Natural killer cell (primary cell): ENCODE measurements at regions not wholly inside any gene's neighbourhood (a gene's known extent, or its start where the extent isn't known, plus 50 kb on each side); places are given as distances from the start of the nearest gene placed in this dataset.

Experiments used
- ATAC-seq, 3 donors: fragments of 150-1000 bp in 2 of 3; fragments of 200-7000 bp in 1 of 3; cut with Tn5 transposase; 1 replicate in 1 of 3; 2 replicates in 2 of 3; pipeline ENCODE4 v1.10.0; 2021; ENCODE audit warnings: mild to moderate bottlenecking in 2 of 3, moderate library complexity in 2 of 3
- DNase-seq, 2 donors: peaks; one replicate each; pipeline versions ENCODE4 v3.0.0 to v3.0.0-alpha.2; 2013 to 2021; ENCODE audit warnings: mixed read lengths in 1 of 2
- H3K27ac ChIP-seq: one replicate; pipeline ENCODE4 v1.5.1; 2013; ENCODE audit warnings: mild to moderate bottlenecking, low read length
- H3K27me3 ChIP-seq: one replicate; pipeline ENCODE4 v1.6.1; 2013; ENCODE audit warnings: low read length; ENCODE audit not compliant: control insufficient read depth, insufficient read depth
- H3K36me3 ChIP-seq: one replicate; pipeline ENCODE4 v1.6.1; 2013; ENCODE audit warnings: low read length; ENCODE audit not compliant: control insufficient read depth, insufficient read depth
- H3K4me1 ChIP-seq: one replicate; pipeline ENCODE4 v1.6.1; 2013; ENCODE audit warnings: low read length; ENCODE audit not compliant: control insufficient read depth, insufficient read depth
- H3K4me3 ChIP-seq: one replicate; pipeline ENCODE4 v1.5.1; 2013; ENCODE audit warnings: low read length
- H3K9me3 ChIP-seq: one replicate; pipeline ENCODE4 v1.6.1; 2013; ENCODE audit warnings: low read length; ENCODE audit not compliant: control insufficient read depth, insufficient read depth
- H3K27ac Mint-ChIP-seq, 2 donors: one replicate each; pipeline ENCODE4 v1.8.0; 2022; ENCODE audit warnings: mild to moderate bottlenecking in 2 of 2, mixed read lengths in 2 of 2, moderate library complexity in 1 of 2
- H3K27me3 Mint-ChIP-seq, 2 donors: one replicate each; pipeline ENCODE4 v1.8.0; 2022; ENCODE audit warnings: low read depth in 2 of 2, mixed read lengths in 2 of 2
- H3K36me3 Mint-ChIP-seq: one replicate; pipeline ENCODE4 v1.8.0; 2022; ENCODE audit warnings: mixed read lengths
- H3K4me1 Mint-ChIP-seq, 2 donors: one replicate each; pipeline ENCODE4 v1.8.0; 2022; ENCODE audit warnings: mixed read lengths in 2 of 2
- H3K4me3 Mint-ChIP-seq: one replicate; pipeline ENCODE4 v1.8.0; 2022; ENCODE audit warnings: mild to moderate bottlenecking, moderate library complexity, mixed read lengths
- H3K9me3 Mint-ChIP-seq, 2 donors: one replicate each; pipeline ENCODE4 v1.8.0; 2022; ENCODE audit warnings: mixed read lengths in 2 of 2
- CTCF ChIP-seq: fragments of 200-600 bp; IDR thresholded peaks from one replicate; pipeline ENCODE4 v1.8.0; 2022; ENCODE audit warnings: antibody characterized with exemption
- WGBS: methylation state at CpG from one replicate; pipeline ENCODE4 v1.1.7; 2013; ENCODE audit warnings: missing lambda C conversion rate; ENCODE audit not compliant: insufficient coverage; 5-methylcytosine and 5-hydroxymethylcytosine counted together
- intact Hi-C: fragments of 100-400 bp; cut with micrococcal nuclease; formaldehyde crosslinking; loops from one replicate; pipeline ENCODE4 v1.14.2; 2022

DNA sequence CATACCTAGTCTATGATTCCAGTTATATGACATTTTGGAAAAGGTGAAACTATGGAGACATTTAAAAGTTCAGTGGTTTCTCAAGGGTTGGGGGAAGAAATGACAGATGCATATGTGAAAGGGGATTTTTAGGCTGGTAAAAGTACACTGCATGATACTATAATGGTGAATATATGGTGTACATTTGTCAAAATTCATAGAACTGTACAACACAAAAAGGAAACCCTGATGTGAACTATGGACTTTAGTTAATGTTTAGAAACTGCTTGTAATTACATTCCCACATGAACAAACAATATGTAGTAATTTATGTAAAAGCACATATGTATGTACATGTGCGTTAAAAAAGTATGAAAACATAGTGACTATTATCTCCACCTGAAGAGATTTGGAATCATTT lies 907.3 kb upstream of the CITED2 start:
- Mint-ChIP-seq H3K4me1 (no peaks in the 10 kb centered on the region), H3K36me3 (no peaks in the 10 kb centered on the region), H3K27ac (no peak overlapping the region), H3K4me3 (no peak overlapping the region), H3K9me3 (peaks cover 0 to 3% of the 10 kb centered on the region in 2 donors), H3K27me3 (no peaks in the 10 kb centered on the region)
- intact Hi-C loops = no loop called here
- no peaks in the 10 kb centered on the region for H3K36me3 ChIP-seq
- ATAC-seq = no peak
- no peak for DNase-seq
- no peak overlapping the region for H3K4me3 ChIP-seq
- TF ChIP-seq CTCF = no peak
- H3K4me1 ChIP-seq = no peaks in the 10 kb centered on the region
- H3K27me3 ChIP-seq = no peaks in the 10 kb centered on the region
- H3K9me3 ChIP-seq = no peaks in the 10 kb centered on the region
- no peak overlapping the region for H3K27ac ChIP-seq
- no CpG with 5 or more reads among the region's 1 CpG for WGBS

- Histone ChIP-seq H3K27me3 (no peaks in the 10 kb centered on the region), H3K4me3 (no peak overlapping the region), H3K4me1 (no peaks in the 10 kb centered on the region), H3K27ac (no peak overlapping the region), H3K36me3 (no peaks in the 10 kb centered on the region), H3K9me3 (no peaks in the 10 kb centered on the region)
- Mint-ChIP-seq H3K27me3 (no peaks in the 10 kb centered on the region), H3K4me1 (no peaks in the 10 kb centered on the region), H3K27ac (no peak overlapping the region), H3K36me3 (no peaks in the 10 kb centered on the region), H3K9me3 (peaks cover 0 to 3% of the 10 kb centered on the region in 2 donors), H3K4me3 (no peak overlapping the region)
- no peak for ATAC-seq
- intact Hi-C loops = no loop called here
- TF ChIP-seq CTCF = no peak
- DNase-seq = no peak
- no CpG with 5 or more reads among the region's 2 CpGs for WGBS
Measured at GRCh38 chr6:140281236-140281635, 906.8 kb upstream of the CITED2 start.

- H3K9me3 ChIP-seq = no peaks in the 10 kb centered on the region
- ATAC-seq (no peak), DNase-seq (no peak)
- Mint-ChIP-seq H3K9me3 (peaks cover 0 to 3% of the 10 kb centered on the region in 2 donors), H3K27ac (no peak overlapping the region), H3K36me3 (no peaks in the 10 kb centered on the region), H3K4me3 (no peak overlapping the region), H3K4me1 (no peaks in the 10 kb centered on the region), H3K27me3 (no peaks in the 10 kb centered on the region)
- no peaks in the 10 kb centered on the region for H3K4me1 ChIP-seq
- no peaks in the 10 kb centered on the region for H3K27me3 ChIP-seq
- no peak overlapping the region for H3K27ac ChIP-seq
- H3K36me3 ChIP-seq = no peaks in the 10 kb centered on the region
- intact Hi-C loops = no loop called here
- WGBS = no CpG with 5 or more reads among the region's 1 CpG
- no peak overlapping the region for H3K4me3 ChIP-seq
- TF ChIP-seq CTCF = no peak
Measured at GRCh38 chr6:140276719-140277118, 902.3 kb upstream of the CITED2 start.

DNA sequence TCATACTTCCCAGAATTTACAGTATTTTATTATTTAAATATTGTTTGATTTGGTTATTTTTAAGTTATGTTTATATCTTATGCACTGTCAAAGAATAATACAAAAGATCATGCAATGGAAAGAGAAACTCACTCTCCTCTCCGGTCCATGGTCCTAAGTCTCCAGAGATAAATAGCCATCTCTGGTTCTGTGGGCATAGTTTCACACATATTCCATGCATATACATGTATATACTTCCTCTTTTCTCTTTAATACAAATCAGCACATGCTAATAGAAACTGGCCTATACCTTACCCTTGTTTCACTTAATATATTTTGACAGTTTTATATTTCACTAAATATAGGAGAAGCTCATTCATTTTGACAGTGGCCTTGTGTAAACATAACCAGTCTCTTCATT lies 901.7 kb upstream of the CITED2 start:
- WGBS = 93% methylated on average over 1 of the region's 1 CpG
- H3K9me3 Mint-ChIP-seq = peaks cover 0 to 3% of the 10 kb centered on the region in 2 donors
- no peaks in the 10 kb centered on the region for H3K27me3 Mint-ChIP-seq
- Histone ChIP-seq H3K4me3 (no peak overlapping the region), H3K4me1 (no peaks in the 10 kb centered on the region), H3K36me3 (no peaks in the 10 kb centered on the region), H3K27ac (no peak overlapping the region), H3K9me3 (no peaks in the 10 kb centered on the region), H3K27me3 (no peaks in the 10 kb centered on the region)
- H3K4me3 Mint-ChIP-seq = no peak overlapping the region
- no peaks in the 10 kb centered on the region for H3K36me3 Mint-ChIP-seq
- ATAC-seq = no peak
- no peaks in the 10 kb centered on the region for H3K4me1 Mint-ChIP-seq
- no peak overlapping the region for H3K27ac Mint-ChIP-seq
- no peak for TF ChIP-seq CTCF
- DNase-seq = no peak
- intact Hi-C loops = no loop called here
